H1 (cell line): ENCODE measurements at regions not wholly inside any gene's neighbourhood (a gene's known extent, or its start where the extent isn't known, plus 50 kb on each side); places are given as distances from the start of the nearest gene placed in this dataset.

Experiments used
- KDM1A ChIP-seq: fragments of 200-600, 300-600 bp; sonication (generic); IDR thresholded peaks from 2 replicates; pipeline ENCODE4 v1.7.1; 2016; ENCODE audit warnings: mild to moderate bottlenecking, low read length, borderline replicate concordance
- TCF12 ChIP-seq: IDR thresholded peaks from 2 replicates; pipeline ENCODE4 v1.6.1; 2011; ENCODE audit warnings: low read depth, mild to moderate bottlenecking, low read length
- TF ChIP-seq, protein P1 (sequence below), 3 experiments: IDR thresholded peaks; 1 replicate in 2 of 3; 2 replicates in 1 of 3; pipeline versions ENCODE4 v1.5.1 to v1.6.1; 2011; ENCODE audit warnings: low read length in 3 of 3, mild to moderate bottlenecking in 3 of 3, inconsistent platforms in 2 of 3, low read depth in 1 of 3, moderate library complexity in 1 of 3; ENCODE audit not compliant: insufficient read depth in 1 of 3; ENCODE audit errors: control extremely low read depth in 1 of 3

DNA sequence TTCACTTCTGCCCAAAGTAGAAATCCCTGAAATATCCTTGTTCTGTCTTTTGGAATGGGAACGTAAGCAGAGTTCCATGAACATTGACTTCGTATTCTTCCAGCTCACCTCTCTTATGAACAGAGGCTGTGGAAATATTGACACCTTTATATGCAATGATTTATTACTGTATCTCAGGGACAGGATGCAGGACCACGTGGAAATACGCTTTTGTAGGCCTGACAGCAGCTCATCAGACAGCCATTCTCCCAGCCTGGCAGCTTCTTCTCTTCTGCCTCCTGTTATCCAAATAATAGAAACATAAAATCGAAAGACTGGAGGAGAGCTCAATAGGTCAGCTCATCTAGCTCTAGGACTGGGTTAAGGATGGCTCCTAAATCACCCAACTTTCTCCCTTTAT is 106.2 kb upstream of the DTNBP1 start:
- TF ChIP-seq KDM1A (no peak), TCF12 (no peak)
- TF ChIP-seq, protein P1, sequence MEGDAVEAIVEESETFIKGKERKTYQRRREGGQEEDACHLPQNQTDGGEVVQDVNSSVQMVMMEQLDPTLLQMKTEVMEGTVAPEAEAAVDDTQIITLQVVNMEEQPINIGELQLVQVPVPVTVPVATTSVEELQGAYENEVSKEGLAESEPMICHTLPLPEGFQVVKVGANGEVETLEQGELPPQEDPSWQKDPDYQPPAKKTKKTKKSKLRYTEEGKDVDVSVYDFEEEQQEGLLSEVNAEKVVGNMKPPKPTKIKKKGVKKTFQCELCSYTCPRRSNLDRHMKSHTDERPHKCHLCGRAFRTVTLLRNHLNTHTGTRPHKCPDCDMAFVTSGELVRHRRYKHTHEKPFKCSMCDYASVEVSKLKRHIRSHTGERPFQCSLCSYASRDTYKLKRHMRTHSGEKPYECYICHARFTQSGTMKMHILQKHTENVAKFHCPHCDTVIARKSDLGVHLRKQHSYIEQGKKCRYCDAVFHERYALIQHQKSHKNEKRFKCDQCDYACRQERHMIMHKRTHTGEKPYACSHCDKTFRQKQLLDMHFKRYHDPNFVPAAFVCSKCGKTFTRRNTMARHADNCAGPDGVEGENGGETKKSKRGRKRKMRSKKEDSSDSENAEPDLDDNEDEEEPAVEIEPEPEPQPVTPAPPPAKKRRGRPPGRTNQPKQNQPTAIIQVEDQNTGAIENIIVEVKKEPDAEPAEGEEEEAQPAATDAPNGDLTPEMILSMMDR (IDR thresholded peaks at IDR 0.05; ENCODE audit: control extremely low read depth in 1 of 3, insufficient read depth in 1 of 3, low read depth in 1 of 3, low read length in 3 of 3): no peak
